B cell (primary cell): ENCODE measurements at regions not wholly inside any gene's neighbourhood (a gene's known extent, or its start where the extent isn't known, plus 50 kb on each side); places are given as distances from the start of the nearest gene placed in this dataset.

Source experiments
- ATAC-seq: fragments of 200-7000 bp; cut with Tn5 transposase; one replicate; pipeline ENCODE4 v1.10.0; 2021; ENCODE audit warnings: low read depth, mild to moderate bottlenecking, moderate number of reproducible peaks, moderate library complexity
- CTCF ChIA-PET: fragments of 350-600 bp; sonication (Branson Sonifier 250); formaldehyde crosslinking; loops from one replicate; lab custom pipeline; 2021; ENCODE audit warnings: antibody characterized with exemption, inconsistent platforms; lab: Charles Lee
- POLR2A ChIA-PET: fragments of 350-600 bp; sonication (Branson Sonifier 250); formaldehyde crosslinking; loops from one replicate; lab custom pipeline; 2021; ENCODE audit warnings: antibody characterized with exemption; lab: Charles Lee
- DNase-seq: peaks from one replicate; pipeline ENCODE4 v3.0.0; 2013
- H2AFZ ChIP-seq: 2 replicates; pipeline ENCODE4 v1.6.1; 2012; ENCODE audit warnings: mild to moderate bottlenecking, low read depth, low read length; ENCODE audit not compliant: insufficient read depth, poor library complexity, severe bottlenecking
- H3K27ac ChIP-seq, 2 donors: 1 replicate in 1 of 2; 2 replicates in 1 of 2; pipeline ENCODE4 v1.5.1; 2012 to 2013; ENCODE audit warnings: low read length in 2 of 2, mild to moderate bottlenecking in 2 of 2, moderate library complexity in 1 of 2
- H3K27me3 ChIP-seq, 4 experiments: fragments of 200-600 bp in 1 of 4; sonication (generic) in 1 of 4; replicated peaks in 1 of 4; 1 replicate in 2 of 4; 2 replicates in 2 of 4; pipeline versions ENCODE4 v1.6.1 to v1.7.0; 2013 to 2016; ENCODE audit warnings: low read length in 3 of 4, mild to moderate bottlenecking in 2 of 4, mixed read lengths in 1 of 4, moderate library complexity in 1 of 4; ENCODE audit not compliant: insufficient read depth in 4 of 4, control insufficient read depth in 3 of 4; ENCODE audit errors: control extremely low read depth in 1 of 4
- H3K36me3 ChIP-seq, 2 experiments: replicated peaks in 1 of 2; 1 replicate in 1 of 2; 2 replicates in 1 of 2; pipeline versions ENCODE4 v1.6.1 to v1.7.1; 2013; ENCODE audit warnings: low read length in 1 of 2; ENCODE audit not compliant: insufficient read depth in 2 of 2, control insufficient read depth in 1 of 2; ENCODE audit errors: control extremely low read depth in 1 of 2, extremely low read depth in 1 of 2
- H3K4me1 ChIP-seq, 2 donors: fragments of 200-600 bp in 1 of 2; sonication (generic) in 1 of 2; 1 replicate in 1 of 2; 2 replicates in 1 of 2; pipeline versions ENCODE4 v1.5.1 to v1.6.1; 2013 to 2017; ENCODE audit warnings: low read length in 2 of 2; ENCODE audit not compliant: control insufficient read depth in 2 of 2, insufficient read depth in 2 of 2
- H3K4me2 ChIP-seq: replicated peaks from 2 replicates; pipeline ENCODE3; 2012; ENCODE audit warnings: mild to moderate bottlenecking, low read depth, low read length; ENCODE audit not compliant: poor library complexity, severe bottlenecking
- H3K4me3 ChIP-seq, 5 experiments: fragments of 200-600 bp in 1 of 5; sonication (generic) in 1 of 5; 1 replicate in 3 of 5; 2 replicates in 2 of 5; pipeline versions ENCODE4 v1.5.1 to v1.7.0; 2011 to 2016; ENCODE audit warnings: low read length in 4 of 5, mild to moderate bottlenecking in 4 of 5, low read depth in 2 of 5, control low read depth in 1 of 5, moderate library complexity in 1 of 5; ENCODE audit not compliant: insufficient read depth in 1 of 5; ENCODE audit errors: control extremely low read depth in 1 of 5, extremely low read depth in 1 of 5
- H3K79me2 ChIP-seq: fragments of 200-600 bp; sonication (generic); one replicate; pipeline ENCODE4 v1.6.0; 2016; ENCODE audit warnings: low read length; ENCODE audit not compliant: control insufficient read depth, insufficient read depth
- H3K9ac ChIP-seq: fragments of 200-600 bp; sonication (generic); 2 replicates; pipeline ENCODE4 v1.6.1; 2017; ENCODE audit warnings: mild to moderate bottlenecking, low read length, moderate library complexity
- H3K9me3 ChIP-seq, 3 donors: one replicate each; pipeline versions ENCODE4 v1.6.1 to v1.7.1; 2013; ENCODE audit warnings: low read length in 2 of 3; ENCODE audit not compliant: control insufficient read depth in 2 of 3, insufficient read depth in 1 of 3; ENCODE audit errors: control extremely low read depth in 1 of 3
- H4K20me1 ChIP-seq: 2 replicates; pipeline ENCODE4 v1.6.0; 2012; ENCODE audit warnings: mild to moderate bottlenecking, low read length; ENCODE audit not compliant: insufficient read depth, control insufficient read depth, poor library complexity, severe bottlenecking
- H3K27ac Mint-ChIP-seq: one replicate; pipeline ENCODE4 v1.8.0; 2021; ENCODE audit warnings: mixed read lengths
- H3K27me3 Mint-ChIP-seq: one replicate; pipeline ENCODE4 v1.8.0; 2021; ENCODE audit warnings: mixed read lengths
- H3K4me1 Mint-ChIP-seq: one replicate; pipeline ENCODE4 v1.8.0; 2021; ENCODE audit warnings: mixed read lengths
- H3K4me3 Mint-ChIP-seq: one replicate; pipeline ENCODE4 v1.8.0; 2021; ENCODE audit warnings: mixed read lengths
- H3K9me3 Mint-ChIP-seq: one replicate; pipeline ENCODE4 v1.8.0; 2022; ENCODE audit warnings: mixed read lengths; ENCODE audit not compliant: insufficient read depth
- CTCF ChIP-seq: fragments of 200-600 bp; IDR thresholded peaks from one replicate; pipeline ENCODE4 v1.8.0; 2022; ENCODE audit warnings: antibody characterized with exemption, mild to moderate bottlenecking
- EZH2 ChIP-seq: IDR thresholded peaks from 2 replicates; pipeline ENCODE4 v1.6.1; 2012; ENCODE audit warnings: borderline replicate concordance, low read depth, mild to moderate bottlenecking, moderate library complexity, low read length; ENCODE audit not compliant: insufficient read depth, poor library complexity, severe bottlenecking
- WGBS: methylation state at CpG from one replicate; pipeline ENCODE4 v1.1.5; 2013; ENCODE audit warnings: missing lambda C conversion rate; ENCODE audit not compliant: insufficient coverage; 5-methylcytosine and 5-hydroxymethylcytosine counted together
- intact Hi-C: fragments of 100-400 bp; cut with micrococcal nuclease; formaldehyde crosslinking; loops from one replicate; pipeline ENCODE4 v1.10.0; 2022

GRCh38 chr6:140908505-140908904, 1224.2 kb upstream of the GJE1 start:
- no peak for ATAC-seq
- Histone ChIP-seq H3K27ac (no peak overlapping the region), H3K36me3 (no peaks in the 10 kb centered on the region), H3K4me1 (no peaks in the 10 kb centered on the region), H3K9ac (no peak overlapping the region), H4K20me1 (no peaks in the 10 kb centered on the region), H2AFZ (no peak overlapping the region), H3K79me2 (no peaks in the 10 kb centered on the region), H3K4me2 (no peak overlapping the region), H3K27me3 (no peaks in the 10 kb centered on the region), H3K9me3 (peaks cover 0 to 4% (median 0%) of the 10 kb centered on the region in 3 donors), H3K4me3 (no peak overlapping the region)
- Mint-ChIP-seq H3K27me3 (no peaks in the 10 kb centered on the region), H3K9me3 (no peaks in the 10 kb centered on the region), H3K4me3 (no peak overlapping the region), H3K27ac (no peak overlapping the region), H3K4me1 (no peaks in the 10 kb centered on the region)
- ChIA-PET CTCF (no interaction called here), POLR2A (no interaction called here)
- TF ChIP-seq EZH2 = no peak
- TF ChIP-seq CTCF = no peak
- intact Hi-C loops = no loop called here
- no peak for DNase-seq

DNA sequence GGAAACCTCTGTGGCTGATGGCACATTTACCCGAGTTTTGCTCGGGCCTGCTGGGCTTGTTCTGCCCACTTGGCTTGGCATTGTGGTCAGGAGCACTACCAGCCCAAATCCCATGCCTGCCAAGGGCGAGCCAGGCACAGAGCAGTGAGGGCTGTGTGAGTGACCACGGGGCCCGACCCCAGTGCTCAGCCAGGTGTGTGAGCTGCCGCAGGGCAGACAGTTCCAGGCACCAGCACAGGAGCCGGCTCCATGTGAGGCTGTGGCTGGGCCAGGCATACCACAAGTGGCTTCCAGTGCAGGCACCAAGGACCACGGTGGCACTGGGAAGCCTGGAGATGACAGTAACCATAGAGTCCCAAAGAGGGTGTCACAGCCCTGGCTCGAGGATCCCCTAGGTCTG, 1225.5 kb upstream of the GJE1 start:
- Histone ChIP-seq H3K4me3 (no peak overlapping the region), H3K9me3 (peaks cover 0 to 4% (median 0%) of the 10 kb centered on the region in 3 donors), H3K4me1 (no peaks in the 10 kb centered on the region), H3K36me3 (no peaks in the 10 kb centered on the region), H4K20me1 (no peaks in the 10 kb centered on the region), H2AFZ (no peak overlapping the region), H3K27ac (no peak overlapping the region), H3K4me2 (no peak overlapping the region), H3K9ac (no peak overlapping the region), H3K27me3 (no peaks in the 10 kb centered on the region), H3K79me2 (no peaks in the 10 kb centered on the region)
- H3K4me1 Mint-ChIP-seq = no peaks in the 10 kb centered on the region
- no peak overlapping the region for H3K4me3 Mint-ChIP-seq
- no peak overlapping the region for H3K27ac Mint-ChIP-seq
- ChIA-PET POLR2A (no interaction called here), CTCF (no interaction called here)
- intact Hi-C loops = no loop called here
- 93% methylated on average over 7 of the region's 9 CpGs for WGBS
- no peaks in the 10 kb centered on the region for H3K27me3 Mint-ChIP-seq
- no peaks in the 10 kb centered on the region for H3K9me3 Mint-ChIP-seq
- DNase-seq (no peak), ATAC-seq (no peak)
- no peak for TF ChIP-seq EZH2
- no peak for TF ChIP-seq CTCF
